Neuron (in vitro differentiated cells): ENCODE measurements at regions not wholly inside any gene's neighbourhood (a gene's known extent, or its start where the extent isn't known, plus 50 kb on each side); places are given as distances from the start of the nearest gene placed in this dataset.
"Not testable (repeated sequence)": the region's sequence is repeated elsewhere in the genome, so short reads cannot be mapped to it uniquely, and the experiment has no call there.

Experiments
- H2AFZ ChIP-seq: one replicate; pipeline ENCODE4 v1.6.1; 2013; ENCODE audit warnings: low read depth, mild to moderate bottlenecking, inconsistent platforms, low read length, moderate library complexity
- H3K27me3 ChIP-seq: one replicate; pipeline ENCODE4 v1.6.1; 2013; ENCODE audit warnings: low read length; ENCODE audit not compliant: insufficient read depth
- H3K36me3 ChIP-seq: one replicate; pipeline ENCODE4 v1.6.1; 2013; ENCODE audit warnings: low read length; ENCODE audit not compliant: insufficient read depth
- H3K4me1 ChIP-seq: one replicate; pipeline ENCODE4 v1.6.1; 2013; ENCODE audit warnings: low read length; ENCODE audit not compliant: insufficient read depth
- H3K4me3 ChIP-seq: 2 replicates; pipeline ENCODE4 v1.5.1; 2013; ENCODE audit warnings: mild to moderate bottlenecking, low read length, moderate library complexity
- H3K9me3 ChIP-seq: one replicate; pipeline ENCODE4 v1.6.1; 2013; ENCODE audit warnings: low read length

- Histone ChIP-seq H3K9me3 (peaks cover 2% of the 10 kb centered on the region), H3K36me3 (no peaks in the 10 kb centered on the region), H3K27me3 (peaks cover 28% of the 10 kb centered on the region), H2AFZ (no peak overlapping the region), H3K4me3 (no peak overlapping the region), H3K4me1 (peaks cover 23% of the 10 kb centered on the region)
Measured at GRCh38 chr12:62194616-62195015, 65.6 kb upstream of the USP15 start.

- Histone ChIP-seq H3K27me3 (peaks cover 12% of the 10 kb centered on the region), H3K4me3 (no peak overlapping the region), H3K9me3 (peaks cover 2% of the 10 kb centered on the region), H2AFZ (no peak overlapping the region), H3K36me3 (no peaks in the 10 kb centered on the region), H3K4me1 (peaks cover 19% of the 10 kb centered on the region)
Measured at GRCh38 chr12:62196146-62196545, 64.1 kb upstream of the USP15 start.

DNA sequence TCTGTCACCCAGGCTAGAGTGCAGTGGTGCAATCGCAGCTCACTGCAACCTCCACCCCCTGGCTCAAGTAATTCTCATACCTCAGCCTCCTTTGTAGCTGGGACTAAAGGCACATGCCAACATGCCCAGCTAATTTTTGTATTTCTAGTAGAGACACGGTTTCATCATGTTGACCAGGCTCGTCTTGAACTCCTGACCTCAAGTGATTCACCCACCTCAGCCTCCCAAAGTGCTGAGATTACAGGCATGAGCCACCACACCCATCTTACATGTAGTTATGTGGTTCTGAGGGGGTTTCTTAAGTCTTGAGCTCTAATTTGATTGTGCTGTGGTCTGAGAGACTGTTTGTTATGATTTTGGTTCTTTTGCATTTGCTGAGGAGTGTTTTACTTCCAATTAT, 57.3 kb upstream of the USP15 start:
- not testable (repeated sequence) for H3K4me3 ChIP-seq, H3K4me1 ChIP-seq, H2AFZ ChIP-seq, H3K9me3 ChIP-seq, H3K36me3 ChIP-seq, H3K27me3 ChIP-seq

DNA sequence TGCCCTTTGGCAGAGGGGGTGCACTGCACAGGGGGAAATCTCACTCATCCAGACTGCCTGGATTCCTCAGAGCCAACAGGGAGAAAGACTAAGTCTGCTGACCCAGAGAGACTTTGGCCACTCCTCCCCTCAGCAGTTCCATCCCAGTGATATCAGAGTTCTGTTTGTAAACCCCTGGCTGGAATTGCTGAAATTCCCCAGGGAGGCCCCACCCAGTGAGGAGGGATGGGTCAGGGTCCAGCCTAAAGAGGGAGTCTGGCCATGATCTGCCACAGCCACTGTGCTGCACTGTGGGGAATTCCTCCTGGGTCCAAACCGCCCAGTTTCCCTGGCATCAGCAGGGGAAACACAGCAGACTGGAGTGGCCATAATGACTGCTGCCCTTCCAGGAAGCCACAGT, 54.9 kb upstream of the USP15 start:
- no peak overlapping the region for H3K4me3 ChIP-seq
- no peak overlapping the region for H2AFZ ChIP-seq
- no peaks in the 10 kb centered on the region for H3K36me3 ChIP-seq
- H3K9me3 ChIP-seq: no peaks in the 10 kb centered on the region
- H3K27me3 ChIP-seq: no peaks in the 10 kb centered on the region
- no peaks in the 10 kb centered on the region for H3K4me1 ChIP-seq

DNA sequence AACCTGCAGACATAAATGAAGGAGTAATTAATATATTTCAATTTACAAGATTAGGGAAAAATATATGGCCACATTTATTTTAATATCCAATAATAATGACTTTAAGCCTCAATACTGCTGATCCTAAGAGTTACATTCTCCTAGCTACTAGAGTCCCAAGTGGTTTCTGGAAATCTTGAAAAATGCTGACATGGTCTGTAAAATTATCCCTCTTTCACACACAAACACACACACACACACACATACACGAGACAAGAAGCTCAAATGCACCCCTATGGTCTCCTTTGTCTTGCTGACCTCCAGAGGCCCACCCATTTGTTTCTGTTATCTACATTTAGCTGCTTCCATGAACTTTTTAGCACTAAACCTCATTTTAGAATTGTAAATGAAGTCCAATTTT, 53.0 kb upstream of the USP15 start:
- Histone ChIP-seq H3K9me3 (no peaks in the 10 kb centered on the region), H2AFZ (no peak overlapping the region), H3K36me3 (no peaks in the 10 kb centered on the region), H3K4me1 (no peaks in the 10 kb centered on the region), H3K27me3 (no peaks in the 10 kb centered on the region), H3K4me3 (no peak overlapping the region)
